ENCODE measurements at regions not wholly inside any gene's neighbourhood (a gene's known extent, or its start where the extent isn't known, plus 50 kb on each side); places are given as distances from the start of the nearest gene placed in this dataset.
A peak's percentile ranks its signal among the peaks of the same experiment; 100 is the strongest.
"Not testable (repeated sequence)": the region's sequence is repeated elsewhere in the genome, so short reads cannot be mapped to it uniquely, and the experiment has no call there.

DNA sequence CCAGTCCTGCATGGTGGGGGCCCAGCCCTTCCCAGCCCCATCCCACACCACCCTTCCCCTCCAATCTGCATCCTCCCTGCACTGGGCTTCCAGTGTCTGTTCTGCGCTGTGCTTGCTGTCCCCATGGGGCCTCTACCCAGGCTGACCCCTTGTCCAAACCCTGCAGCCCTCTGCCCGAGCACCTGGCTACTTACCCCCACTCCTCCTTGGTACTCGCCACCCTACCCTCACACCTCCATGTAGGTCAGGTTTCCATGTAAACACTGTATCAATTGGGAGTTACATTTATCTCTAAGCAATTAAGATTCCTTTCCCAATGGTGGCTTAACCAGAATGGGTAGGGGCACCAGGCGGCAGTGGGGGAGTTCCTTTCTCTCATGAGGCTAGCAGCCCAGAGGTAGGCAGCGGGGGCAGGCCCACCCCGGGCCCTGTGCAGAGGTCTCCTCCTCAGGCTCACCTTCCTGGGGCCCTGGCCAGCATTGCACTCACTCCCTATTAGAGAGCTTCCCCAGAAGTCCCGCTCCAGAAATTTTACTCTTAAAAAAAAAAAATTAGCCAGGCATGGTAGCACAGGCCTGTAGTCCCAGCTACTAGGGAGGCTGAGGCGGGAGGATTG, 76.6 kb upstream of the CCND2 start:
- no peak overlapping the region for H3K4me3 ChIP-seq (ENCODE audit: low read depth, low read length)
- DNase-seq (ENCODE audit: low read depth) = no peak

DNA sequence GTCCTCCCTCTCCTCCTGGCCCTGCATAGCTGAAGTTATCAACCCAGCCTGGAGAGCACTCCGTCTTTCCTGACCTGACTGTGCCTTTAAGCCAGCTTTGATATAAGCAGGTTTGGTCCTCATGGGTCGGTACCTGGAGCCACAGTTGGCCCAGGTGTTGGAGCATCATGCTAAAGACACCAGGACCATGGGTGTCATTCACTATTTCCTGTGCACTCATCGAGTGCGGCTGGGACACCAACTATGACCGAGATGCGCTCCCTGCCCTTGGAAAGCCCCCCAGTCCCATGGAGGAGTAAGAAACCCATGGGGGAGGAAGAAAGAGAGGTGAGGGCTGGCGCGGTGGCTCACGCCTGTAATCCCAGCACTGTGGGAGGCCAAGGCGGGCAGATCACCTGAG, 78.9 kb upstream of the CCND2 start:
- no peak for DNase-seq (ENCODE audit: low read depth)
- no peak overlapping the region for H3K4me3 ChIP-seq (ENCODE audit: low read depth, low read length)

DNA sequence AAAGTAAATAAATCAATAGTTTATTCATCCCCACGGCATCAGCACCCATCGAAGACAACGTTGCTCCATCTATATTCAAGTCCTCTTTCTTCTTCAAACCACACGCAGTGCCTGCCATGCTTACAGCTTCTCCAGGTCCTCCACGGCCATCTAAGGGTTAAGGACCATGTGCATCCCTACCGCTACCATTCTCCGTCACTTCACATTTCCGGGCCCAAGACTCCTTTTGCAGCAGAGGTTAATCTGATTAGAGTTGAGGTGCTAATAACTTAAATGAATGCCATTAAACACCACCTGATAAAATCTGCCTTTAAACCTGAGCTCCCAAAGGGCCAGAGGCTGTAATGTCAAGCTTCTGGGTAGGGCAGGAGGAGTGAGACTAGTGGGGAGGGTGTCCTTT, 79.7 kb upstream of the CCND2 start:
- no peak for DNase-seq (ENCODE audit: low read depth)
- no peak overlapping the region for H3K4me3 ChIP-seq (ENCODE audit: low read depth, low read length)

DNA sequence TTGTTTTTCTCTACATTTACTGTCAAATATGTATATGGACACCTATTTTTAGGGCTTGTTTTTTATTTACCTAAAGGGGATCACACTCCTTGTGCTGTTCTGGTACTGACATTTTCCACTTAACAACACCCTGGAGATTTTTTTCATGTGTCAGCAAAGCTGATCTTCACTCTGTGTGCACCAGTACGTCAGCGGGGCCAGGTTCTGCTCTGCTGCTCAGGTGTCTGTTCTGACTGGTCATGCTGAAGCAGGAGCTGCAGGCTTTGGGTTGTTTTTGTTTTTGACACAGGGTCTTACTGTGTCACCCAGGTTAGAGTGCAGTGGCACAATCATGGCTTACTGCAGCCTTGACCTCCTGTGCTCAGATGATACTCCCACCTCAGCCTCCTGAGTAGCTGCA, 81.9 kb upstream of the CCND2 start:
- no peak for DNase-seq (ENCODE audit: low read depth)
- no peak overlapping the region for H3K4me3 ChIP-seq (ENCODE audit: low read depth, low read length)

DNA sequence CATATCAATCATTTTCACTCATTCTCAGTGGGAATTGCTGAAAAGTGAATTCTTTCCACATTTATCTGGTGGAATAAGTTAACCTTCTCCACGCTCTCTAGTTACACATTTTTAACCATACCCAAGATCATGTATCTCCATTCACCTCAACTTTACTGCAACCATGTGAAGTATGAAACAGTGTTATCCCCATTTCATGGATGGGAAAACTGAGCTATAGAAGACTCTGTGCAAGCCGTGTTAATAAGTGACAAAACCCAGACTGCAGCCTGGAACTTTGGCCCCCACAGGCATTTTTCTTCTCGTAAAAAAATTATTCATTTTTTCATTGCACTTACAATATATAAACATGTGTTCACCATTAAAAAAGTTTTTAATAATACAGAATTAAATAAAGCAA, 82.4 kb upstream of the CCND2 start:
- DNase-seq (ENCODE audit: low read depth) = no peak
- no peak overlapping the region for H3K4me3 ChIP-seq (ENCODE audit: low read depth, low read length)

DNA sequence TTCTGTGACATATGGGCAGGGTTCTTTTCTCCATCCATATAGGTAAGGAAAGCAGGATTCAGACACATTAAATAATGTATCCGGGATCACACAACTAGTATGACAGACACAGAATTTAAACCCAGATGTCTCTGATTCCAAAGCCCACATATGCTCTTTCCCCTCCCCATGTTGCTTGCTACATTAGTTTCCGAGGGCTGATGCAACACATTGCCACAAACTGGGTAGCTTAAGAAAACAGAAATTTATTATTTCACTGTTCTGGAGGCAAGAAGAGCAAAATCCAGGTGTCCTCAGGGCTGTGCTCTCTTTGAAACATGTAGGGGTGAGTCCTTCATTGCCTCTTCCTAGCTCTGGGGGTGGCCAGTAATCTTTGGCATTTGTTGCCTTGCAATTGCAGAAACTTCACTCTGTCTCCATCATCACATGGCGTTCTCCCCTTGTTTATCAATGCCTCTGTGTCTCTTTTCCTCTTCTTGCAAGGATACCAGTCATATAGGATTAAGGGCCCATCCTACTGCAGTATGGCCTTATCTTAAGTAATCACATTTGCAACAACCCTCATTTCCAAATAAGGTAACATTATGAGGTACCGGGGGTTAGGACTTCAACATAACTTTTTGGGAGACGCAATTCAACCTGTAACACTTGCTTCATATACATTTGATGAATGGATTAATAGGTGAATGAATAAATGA, 83.0 kb upstream of the CCND2 start:
- no peak overlapping the region for H3K4me3 ChIP-seq (ENCODE audit: low read depth, low read length)
- DNase-seq (ENCODE audit: low read depth) = no peak

DNA sequence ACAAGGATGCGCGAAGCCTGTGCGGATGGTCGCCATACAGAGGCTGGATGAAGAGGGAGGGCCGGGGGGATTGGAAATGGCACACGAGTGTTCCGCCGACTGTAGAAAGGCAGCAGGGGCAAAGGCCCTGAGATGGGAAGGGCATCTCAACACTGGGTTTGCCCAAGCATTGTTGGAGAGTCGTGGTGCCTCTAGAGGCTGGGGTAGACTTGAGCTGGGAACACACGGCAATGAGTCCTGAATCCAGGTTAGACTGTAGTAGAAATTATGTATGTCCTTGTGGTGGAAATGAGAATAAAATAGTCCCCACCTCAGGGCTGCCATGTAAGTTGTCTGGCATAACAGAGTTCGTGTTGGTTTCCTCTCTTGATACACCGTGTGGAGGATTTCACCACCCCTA, 83.8 kb upstream of the CCND2 start:
- no peak overlapping the region for H3K4me3 ChIP-seq (ENCODE audit: low read depth, low read length)
- DNase-seq (ENCODE audit: low read depth) = no peak

DNA sequence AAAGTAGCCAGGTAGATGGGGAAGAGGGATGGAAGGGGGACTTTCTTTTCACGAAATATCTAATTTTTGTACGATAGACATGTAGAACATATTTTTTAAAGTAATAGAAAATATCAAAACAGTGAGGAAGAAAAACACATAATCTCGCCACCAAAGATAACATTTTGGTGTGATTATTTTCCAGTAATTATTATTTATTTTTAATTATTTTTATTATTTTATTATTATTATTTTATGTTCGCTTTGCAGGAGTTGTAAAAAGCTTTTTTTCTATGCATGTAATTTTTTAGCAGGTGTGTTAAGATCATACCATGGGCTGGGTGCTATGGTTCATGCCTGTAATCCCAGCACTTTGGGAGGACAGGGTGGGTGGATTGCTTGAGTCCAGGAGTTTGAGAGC, 85.6 kb upstream of the CCND2 start:
- no peak for DNase-seq (ENCODE audit: low read depth)
- no peak overlapping the region for H3K4me3 ChIP-seq (ENCODE audit: low read depth, low read length)

DNA sequence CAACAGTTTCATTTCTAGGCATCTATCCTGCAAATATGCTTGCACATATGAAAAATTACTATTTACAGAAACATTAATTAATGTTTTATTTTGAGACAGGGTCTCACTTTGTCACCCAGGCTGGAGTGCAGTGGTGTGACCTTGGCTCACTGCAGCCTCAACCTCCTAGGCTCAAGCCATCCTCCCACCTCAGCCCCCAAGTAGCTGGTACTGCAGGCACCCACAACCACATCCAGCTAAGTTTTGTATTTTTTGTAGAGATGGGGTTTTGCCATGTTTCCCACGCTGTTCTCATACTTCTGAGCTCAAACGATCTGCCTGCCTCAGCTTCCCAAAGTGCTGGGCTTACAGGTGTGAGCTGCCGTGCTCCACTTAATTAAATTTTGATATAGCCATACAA, 86.2 kb upstream of the CCND2 start:
- DNase-seq (ENCODE audit: low read depth); H3K4me3 ChIP-seq (ENCODE audit: low read depth, low read length): not testable (repeated sequence)

DNA sequence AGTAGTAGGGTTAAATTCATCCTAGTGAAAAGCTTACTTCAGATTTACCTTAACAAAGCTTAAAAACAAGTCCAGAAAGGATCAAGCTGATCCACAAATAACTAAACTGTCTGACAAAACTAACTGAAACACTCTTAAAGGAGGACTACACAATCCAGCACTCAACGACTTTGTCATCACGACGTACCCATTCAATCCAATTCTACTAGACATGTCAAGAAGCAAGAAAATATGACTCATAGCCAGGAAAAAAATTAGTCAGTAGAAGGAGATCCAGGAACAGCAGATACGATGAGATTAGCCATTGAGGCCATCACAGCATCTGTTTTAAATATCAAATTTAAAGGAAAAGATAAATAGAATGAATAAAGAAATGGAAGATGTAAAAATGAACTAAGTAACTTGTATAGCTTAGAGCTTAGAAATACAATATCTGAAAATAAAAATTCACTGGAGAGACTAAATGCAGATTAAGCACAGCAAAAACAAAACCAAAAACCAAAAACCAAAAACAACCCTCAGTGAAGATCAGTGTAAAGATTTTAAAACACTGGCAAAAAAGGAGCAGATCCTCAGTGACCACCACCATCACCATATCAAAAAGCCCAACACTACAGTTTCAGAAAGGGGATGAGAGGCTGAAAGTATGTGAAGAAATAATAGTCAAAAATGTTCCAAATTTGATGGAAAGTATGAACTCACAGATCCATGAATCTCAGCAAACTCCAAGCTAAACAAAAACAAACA, 95.0 kb upstream of the CCND2 start:
- no peak for DNase-seq (ENCODE audit: low read depth)

DNA sequence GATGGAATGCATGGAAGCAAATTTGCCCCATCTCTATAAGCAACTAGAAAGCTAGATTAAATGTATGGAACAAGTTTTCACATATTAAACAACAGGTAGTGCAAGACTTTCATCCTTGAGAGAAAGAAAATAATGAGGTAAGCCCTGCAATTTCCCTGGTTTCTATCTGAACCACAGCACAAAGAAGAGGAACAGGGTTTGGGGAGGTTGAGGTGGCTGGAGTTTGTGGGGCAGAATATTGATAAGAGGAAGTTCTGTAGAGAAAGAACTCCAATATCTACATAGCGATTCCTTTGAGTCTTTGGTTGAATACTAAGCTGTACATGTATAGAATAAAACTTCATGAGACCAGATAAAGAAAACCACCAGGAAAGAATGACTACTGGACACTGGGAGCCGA, 96.3 kb upstream of the CCND2 start:
- DNase-seq (ENCODE audit: low read depth) = no peak
- H3K4me3 ChIP-seq (ENCODE audit: low read depth, low read length) = no peak overlapping the region

More for the DNA sequence above, 95.0 kb upstream of the CCND2 start:
- no peak overlapping the region for H3K4me3 ChIP-seq (ENCODE audit: low read depth, low read length)

DNA sequence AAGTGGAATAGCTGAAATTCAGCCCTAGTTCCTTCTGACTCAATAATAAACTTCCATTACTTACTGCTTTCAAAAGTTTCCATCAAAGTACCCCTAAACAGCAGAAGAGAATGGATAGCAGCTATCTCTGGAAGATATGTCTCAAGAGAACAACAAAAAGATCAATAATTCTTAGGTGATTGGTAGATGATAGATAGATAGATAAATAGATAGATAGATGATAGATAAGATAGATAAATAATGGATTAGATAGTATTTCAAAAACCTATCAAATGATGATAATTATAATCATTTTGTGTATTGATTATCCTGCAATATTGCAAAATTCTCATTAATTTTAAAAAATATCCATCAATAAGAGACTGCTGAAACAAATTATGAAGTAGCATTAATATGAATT, 97.4 kb upstream of the CCND2 start:
- DNase-seq (ENCODE audit: low read depth) = no peak
- no peak overlapping the region for H3K4me3 ChIP-seq (ENCODE audit: low read depth, low read length)

DNA sequence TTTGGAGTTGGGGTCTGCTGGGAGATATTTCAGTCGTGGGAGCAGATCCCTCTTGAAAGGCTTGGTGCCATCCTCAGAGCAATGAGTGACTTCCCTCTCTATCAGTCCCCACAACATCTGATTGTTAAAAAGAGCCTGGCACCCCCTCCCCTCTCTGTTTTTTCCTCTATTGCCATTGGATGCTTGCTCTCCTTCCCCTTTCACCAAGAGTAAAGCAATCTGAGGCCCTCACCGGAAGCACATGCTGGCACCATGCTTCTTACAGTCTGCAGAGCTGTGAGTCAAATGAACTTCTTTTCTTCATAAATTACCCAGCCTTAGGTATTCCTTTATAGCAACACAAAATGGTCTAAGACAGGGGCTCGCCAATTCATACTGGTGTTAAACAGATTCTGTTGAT, 99.1 kb upstream of the CCND2 start:
- H3K4me3 ChIP-seq (ENCODE audit: low read depth, low read length) = no peak overlapping the region
- DNase-seq (ENCODE audit: low read depth) = no peak

DNA sequence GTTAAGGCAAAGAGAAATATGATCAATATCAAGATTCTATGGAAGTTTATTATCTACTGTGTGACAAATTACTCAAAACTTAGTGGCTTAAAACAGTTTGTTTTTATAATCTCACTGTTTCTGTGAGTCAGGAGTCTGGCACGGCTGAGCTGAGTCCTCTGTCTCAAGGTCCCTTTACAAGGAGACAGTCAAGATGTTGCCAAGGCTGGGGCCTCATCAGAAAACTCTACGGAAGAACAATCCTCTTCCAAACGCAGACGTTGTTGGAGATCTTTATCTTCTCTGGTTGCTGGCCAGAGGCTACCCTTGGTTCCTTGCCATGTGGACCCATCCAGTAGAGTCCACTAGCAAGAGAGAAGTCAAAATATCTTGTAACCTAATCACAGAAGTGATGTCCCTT, 100.6 kb upstream of the CCND2 start:
- no peak overlapping the region for H3K4me3 ChIP-seq (ENCODE audit: low read depth, low read length)
- DNase-seq (ENCODE audit: low read depth) = peak; percentile 32

DNA sequence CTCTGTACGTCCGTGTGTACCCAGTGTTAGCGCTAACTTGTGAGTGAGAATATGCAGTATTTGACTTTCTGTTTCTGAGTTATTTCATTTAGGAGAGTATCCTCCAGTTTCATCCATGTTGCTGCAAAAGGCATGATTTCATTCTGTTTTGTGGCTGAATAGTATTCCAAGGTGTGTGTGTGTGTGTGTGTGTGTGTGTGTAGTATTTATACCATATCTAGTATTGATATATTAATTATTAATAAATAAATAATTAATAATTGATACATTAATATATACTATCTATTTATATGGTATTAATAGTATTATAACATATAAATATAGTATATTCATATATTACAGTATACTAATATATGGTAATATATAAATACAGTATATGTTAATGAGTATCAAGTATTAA, 101.8 kb upstream of the CCND2 start:
- H3K4me3 ChIP-seq (ENCODE audit: low read depth, low read length) = no peak overlapping the region
- DNase-seq (ENCODE audit: low read depth) = no peak

DNA sequence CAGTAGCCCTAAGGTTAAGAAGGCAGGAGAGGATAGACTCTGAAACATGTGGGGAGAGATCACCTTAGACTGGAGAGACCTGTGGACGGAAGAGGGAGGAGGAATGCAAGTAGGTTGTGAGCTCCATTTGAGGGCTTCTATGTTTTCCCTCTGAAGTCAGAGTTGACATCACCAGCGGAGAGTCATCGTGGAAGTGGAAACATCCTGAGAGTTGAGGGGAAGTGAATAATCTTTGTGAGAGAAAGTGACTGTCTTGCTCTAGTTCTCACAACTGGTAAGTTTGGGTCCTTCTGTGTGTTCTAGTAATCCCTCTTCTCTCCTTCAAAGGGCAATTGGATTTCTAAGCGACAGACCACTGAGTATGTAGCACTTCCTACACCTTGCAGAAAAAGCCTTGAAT, 103.6 kb upstream of the CCND2 start:
- H3K4me3 ChIP-seq (ENCODE audit: low read depth, low read length) = no peak overlapping the region
- DNase-seq (ENCODE audit: low read depth) = no peak

DNA sequence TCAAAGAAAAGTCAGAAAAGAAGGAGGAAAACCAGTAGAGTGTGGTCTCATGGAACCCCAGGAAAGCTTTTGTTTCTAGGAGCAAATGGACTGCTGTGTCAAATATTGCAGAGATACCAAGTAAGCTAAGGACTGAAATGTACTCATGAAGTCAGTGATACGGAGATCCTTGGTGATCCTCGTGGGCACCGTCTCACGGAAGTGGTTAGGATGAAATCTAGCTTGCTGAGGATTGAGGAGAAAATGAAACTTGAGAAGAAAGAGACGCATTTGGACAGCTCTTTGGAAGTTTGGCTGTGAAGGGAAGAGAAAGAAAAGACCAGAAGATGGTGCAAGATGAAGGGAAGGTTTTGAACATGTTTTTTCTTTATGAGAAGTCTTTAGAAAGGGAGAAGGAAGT, 104.0 kb upstream of the CCND2 start:
- no peak overlapping the region for H3K4me3 ChIP-seq (ENCODE audit: low read depth, low read length)
- DNase-seq (ENCODE audit: low read depth) = no peak

DNA sequence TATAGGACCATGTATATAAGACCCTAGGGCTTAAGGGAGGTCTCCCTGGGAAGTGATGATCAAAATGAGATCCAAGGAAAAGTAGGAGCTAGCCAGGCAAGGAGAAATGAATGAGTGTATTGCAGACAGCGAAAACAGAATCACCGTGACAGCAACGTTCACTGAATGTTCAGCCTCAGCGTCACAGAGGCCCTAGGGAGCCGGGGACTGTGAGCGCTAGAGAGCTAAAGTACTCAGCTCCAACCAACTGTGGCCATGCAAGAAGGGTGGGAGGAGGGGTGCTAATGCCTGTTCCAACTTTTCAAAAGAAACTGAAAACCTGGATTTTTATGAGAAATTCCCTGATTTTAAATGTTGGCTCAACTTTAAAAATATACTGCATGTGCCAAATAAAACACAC, 105.5 kb upstream of the CCND2 start:
- H3K4me3 ChIP-seq (ENCODE audit: low read depth, low read length) = no peak overlapping the region
- DNase-seq (ENCODE audit: low read depth) = no peak

DNA sequence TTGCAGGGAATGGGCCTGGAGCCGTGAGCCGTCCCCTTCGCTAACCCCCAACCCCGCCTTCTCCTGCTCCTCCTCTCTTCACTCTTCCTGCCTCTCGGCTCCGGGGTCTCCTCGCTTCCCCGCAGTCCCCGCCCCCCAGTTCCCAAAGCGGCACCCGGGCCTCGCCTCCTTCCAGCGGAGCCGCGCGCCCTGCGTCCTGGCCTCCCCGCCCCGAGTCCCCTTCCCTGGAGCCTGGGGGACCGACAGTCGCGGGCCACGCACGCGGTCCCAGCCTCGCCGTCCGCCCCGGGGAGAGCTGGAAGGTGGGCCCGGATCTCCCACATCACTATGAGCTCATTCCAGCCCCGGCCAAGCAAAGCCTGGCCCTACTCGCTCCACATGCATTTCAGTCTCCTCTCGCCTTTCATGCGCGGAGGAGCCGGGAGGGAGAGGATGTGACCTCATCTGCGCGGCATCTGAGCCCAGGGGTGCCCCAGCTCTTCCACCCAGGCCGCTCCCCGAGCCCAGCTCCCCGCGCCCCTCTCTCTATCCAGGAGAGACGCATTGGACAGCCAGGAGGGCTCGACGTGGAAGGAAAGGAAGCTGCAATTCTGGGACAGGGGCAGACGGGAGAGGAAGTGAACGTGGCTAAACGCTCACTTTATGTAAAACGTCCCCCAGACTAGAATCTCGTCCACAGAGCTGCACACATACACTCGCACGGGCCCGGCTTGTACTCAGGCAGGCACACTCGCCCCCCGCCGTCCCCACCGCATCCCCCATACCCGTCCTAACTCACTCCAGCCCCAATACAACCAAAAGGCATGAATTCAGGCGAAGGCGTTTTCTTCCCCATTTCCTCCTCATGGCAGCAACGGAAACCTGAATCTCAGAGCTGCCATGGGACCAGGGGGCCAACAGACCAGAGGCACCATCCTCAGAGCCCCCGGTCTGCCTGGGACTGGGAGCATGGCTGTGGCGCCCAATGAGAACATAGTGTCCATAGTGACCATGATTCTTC, 108.7 kb upstream of the CCND2 start:
- DNase-seq (ENCODE audit: low read depth) = peak; percentile 65
- H3K4me3 ChIP-seq (ENCODE audit: low read depth, low read length) = peak overlapping the region; percentile 48

DNA sequence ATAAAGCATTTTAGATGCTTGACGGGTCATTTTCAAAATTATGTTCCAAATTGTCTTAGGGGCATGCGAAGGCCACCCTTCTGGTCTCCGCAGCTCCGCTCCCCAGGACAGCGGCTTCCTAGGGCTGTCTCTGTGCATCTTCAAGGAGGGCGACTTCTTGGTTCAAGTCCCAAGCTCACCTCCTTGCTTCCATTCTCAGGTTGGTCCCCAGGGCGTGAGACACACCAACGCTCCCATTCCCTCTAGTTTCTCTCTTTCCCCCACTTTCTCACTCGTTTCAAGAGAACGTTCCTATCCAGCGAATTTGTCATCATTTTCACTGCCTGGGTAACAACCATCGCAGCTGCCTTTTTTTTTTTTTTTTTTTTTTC, 109.4 kb upstream of the CCND2 start:
- no peak for DNase-seq (ENCODE audit: low read depth)
- H3K4me3 ChIP-seq (ENCODE audit: low read depth, low read length) = peak overlapping the region; percentile 48

Measured in skeletal muscle cell (primary cell).